ENCODE measurements at regions not wholly inside any gene's neighbourhood (a gene's known extent, or its start where the extent isn't known, plus 50 kb on each side); places are given as distances from the start of the nearest gene placed in this dataset.

DNA sequence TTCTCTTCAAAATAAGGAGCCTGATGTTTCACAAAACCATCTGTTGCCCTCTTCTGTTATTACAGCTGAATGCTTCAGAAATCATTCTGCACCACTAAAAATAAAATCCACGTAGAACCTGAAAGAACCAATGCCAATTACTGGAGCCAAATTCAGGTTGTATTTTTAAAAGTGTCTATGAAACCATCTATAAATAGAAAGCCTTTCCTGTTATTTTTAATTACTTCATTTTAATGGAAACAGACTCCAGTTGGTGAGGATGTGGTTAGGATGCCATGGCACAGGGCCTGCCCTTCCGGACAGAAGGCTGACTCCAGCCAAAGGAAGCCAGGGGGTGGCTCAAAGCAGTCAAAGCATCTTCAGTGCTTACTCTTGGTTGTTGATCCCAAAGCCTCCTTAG, 119.8 kb downstream of the TENT4A start:
- TF ChIP-seq CTCF (IDR thresholded peaks at IDR 0.05; ENCODE audit: low read depth, low read length, poor library complexity, severe bottlenecking), result no peak
- TF ChIP-seq EZH2phosphoT487 (IDR thresholded peaks at IDR 0.05; ENCODE audit: borderline replicate concordance, low read length), result no peak
